A673 (cell line): ENCODE measurements at regions not wholly inside any gene's neighbourhood (a gene's known extent, or its start where the extent isn't known, plus 50 kb on each side); places are given as distances from the start of the nearest gene placed in this dataset.

ENCODE experiments used
- CTCF ChIP-seq: fragments of 300-800, 200-600 bp; sonication (generic); conservative IDR thresholded peaks from 2 replicates; pipeline ENCODE4 v1.5.1; 2017; ENCODE audit warnings: low read depth, mild to moderate bottlenecking, antibody characterized with exemption, low read length, moderate library complexity, mixed read lengths
- EZH2 ChIP-seq: fragments of 200-600 bp; sonication (generic); IDR thresholded peaks from 2 replicates; pipeline ENCODE4 v1.6.1; 2017; ENCODE audit warnings: borderline replicate concordance, low read depth, mild to moderate bottlenecking, mixed read lengths, antibody characterized with exemption, low read length; ENCODE audit not compliant: poor library complexity, severe bottlenecking

GRCh38 chr9:113781896-113782295 lies 94.2 kb upstream of the ZNF618 start:
- TF ChIP-seq CTCF, result no peak
- no peak for TF ChIP-seq EZH2
